ENCODE measurements at regions not wholly inside any gene's neighbourhood (a gene's known extent, or its start where the extent isn't known, plus 50 kb on each side); places are given as distances from the start of the nearest gene placed in this dataset.

DNA sequence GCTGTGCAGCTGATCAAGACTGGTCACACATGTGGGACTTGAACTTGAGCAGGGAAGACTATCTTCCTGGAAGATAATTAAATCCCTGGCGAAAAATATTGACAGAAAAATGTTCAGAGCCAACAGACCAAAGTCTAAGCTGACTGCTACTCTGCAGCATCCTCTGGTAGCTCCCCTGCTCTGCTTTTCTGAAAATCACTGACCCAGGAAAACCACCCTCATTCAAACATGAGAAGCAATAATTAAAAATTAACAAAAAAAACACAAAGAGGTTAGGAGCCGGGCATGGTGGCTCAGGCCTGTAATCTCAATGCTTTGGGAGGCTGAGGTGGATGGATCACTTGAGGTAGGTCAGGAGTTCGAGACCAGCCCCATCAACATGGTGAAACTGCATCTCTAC lies 151.9 kb downstream of the SCG2 start:
- no peaks in the 10 kb centered on the region for H3K27me3 ChIP-seq
- H3K27ac ChIP-seq, result no peak overlapping the region
- no peak overlapping the region for H3K4me3 ChIP-seq
- WGBS, 2 donors, result 79 to 86% methylated on average over 3 of the region's 3 CpGs
- TF ChIP-seq POLR2AphosphoS5 (IDR thresholded peaks at IDR 0.05) (no peak), POLR2A (IDR thresholded peaks at IDR 0.05) (no peak), EP300 (IDR thresholded peaks at IDR 0.05) (no peak)
- TF ChIP-seq, protein P1, sequence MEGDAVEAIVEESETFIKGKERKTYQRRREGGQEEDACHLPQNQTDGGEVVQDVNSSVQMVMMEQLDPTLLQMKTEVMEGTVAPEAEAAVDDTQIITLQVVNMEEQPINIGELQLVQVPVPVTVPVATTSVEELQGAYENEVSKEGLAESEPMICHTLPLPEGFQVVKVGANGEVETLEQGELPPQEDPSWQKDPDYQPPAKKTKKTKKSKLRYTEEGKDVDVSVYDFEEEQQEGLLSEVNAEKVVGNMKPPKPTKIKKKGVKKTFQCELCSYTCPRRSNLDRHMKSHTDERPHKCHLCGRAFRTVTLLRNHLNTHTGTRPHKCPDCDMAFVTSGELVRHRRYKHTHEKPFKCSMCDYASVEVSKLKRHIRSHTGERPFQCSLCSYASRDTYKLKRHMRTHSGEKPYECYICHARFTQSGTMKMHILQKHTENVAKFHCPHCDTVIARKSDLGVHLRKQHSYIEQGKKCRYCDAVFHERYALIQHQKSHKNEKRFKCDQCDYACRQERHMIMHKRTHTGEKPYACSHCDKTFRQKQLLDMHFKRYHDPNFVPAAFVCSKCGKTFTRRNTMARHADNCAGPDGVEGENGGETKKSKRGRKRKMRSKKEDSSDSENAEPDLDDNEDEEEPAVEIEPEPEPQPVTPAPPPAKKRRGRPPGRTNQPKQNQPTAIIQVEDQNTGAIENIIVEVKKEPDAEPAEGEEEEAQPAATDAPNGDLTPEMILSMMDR (IDR thresholded peaks at IDR 0.05), result no peak
- H3K9me3 ChIP-seq, result no peaks in the 10 kb centered on the region
- no peaks in the 10 kb centered on the region for H3K4me1 ChIP-seq
- ATAC-seq (ENCODE audit: low FRiP score in 2 of 2) (no peak), DNase-seq (no peak)
- no peaks in the 10 kb centered on the region for H3K36me3 ChIP-seq

DNA sequence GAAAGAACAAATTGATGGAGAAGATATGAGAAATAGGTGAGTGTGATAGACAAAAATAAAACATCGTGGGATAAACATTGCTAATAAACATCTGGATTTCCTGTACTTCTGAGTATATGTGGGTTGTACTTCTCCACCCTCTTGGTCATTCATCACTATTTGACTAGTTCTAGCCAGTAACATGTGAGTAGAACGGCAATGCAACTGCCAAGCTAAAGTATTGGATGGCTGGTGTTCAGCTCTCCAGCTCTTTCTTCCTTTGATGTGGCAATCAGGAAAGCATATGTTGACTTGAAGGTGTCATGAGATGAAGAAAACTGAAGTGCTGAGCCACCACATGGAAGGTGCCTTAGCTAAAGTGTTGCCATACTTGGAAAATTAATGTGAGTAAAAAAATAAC lies 144.9 kb downstream of the SCG2 start:
- TF ChIP-seq EP300 (IDR thresholded peaks at IDR 0.05) (no peak), POLR2A (IDR thresholded peaks at IDR 0.05) (no peak)
- 36 to 44% methylated on average over 2 of the region's 2 CpGs for WGBS, 2 donors
- Histone ChIP-seq H3K27me3 (no peaks in the 10 kb centered on the region), H3K27ac (no peak overlapping the region), H3K36me3 (no peaks in the 10 kb centered on the region), H3K4me1 (peaks cover 0 to 4% (median 0%) of the 10 kb centered on the region in 4 donors), H3K9me3 (no peaks in the 10 kb centered on the region), H3K4me3 (no peak overlapping the region)
- no peak for ATAC-seq (ENCODE audit: low FRiP score in 2 of 2)
- no peak for DNase-seq

GRCh38 chr2:223459328-223459939 lies 142.7 kb downstream of the SCG2 start:
- ATAC-seq (ENCODE audit: low FRiP score in 2 of 2) (no peak), DNase-seq (no peak)
- Histone ChIP-seq H3K4me1 (peaks cover 0 to 4% (median 0%) of the 10 kb centered on the region in 4 donors), H3K27me3 (no peaks in the 10 kb centered on the region), H3K27ac (no peak overlapping the region), H3K36me3 (no peaks in the 10 kb centered on the region), H3K9me3 (no peaks in the 10 kb centered on the region), H3K4me3 (no peak overlapping the region)
- TF ChIP-seq POLR2AphosphoS5 (IDR thresholded peaks at IDR 0.05), result no peak
- TF ChIP-seq, protein P1 (IDR thresholded peaks at IDR 0.05), result peak in 1 of 6 experiments; percentile 10
- 32 to 38% methylated on average over 4 of the region's 4 CpGs for WGBS, 2 donors

GRCh38 chr2:223460209-223460608 lies 142.0 kb downstream of the SCG2 start:
- 50 to 81% methylated on average over 1 of the region's 1 CpG for WGBS, 2 donors
- Histone ChIP-seq H3K9me3 (no peaks in the 10 kb centered on the region), H3K27me3 (no peaks in the 10 kb centered on the region), H3K4me3 (no peak overlapping the region), H3K36me3 (no peaks in the 10 kb centered on the region), H3K4me1 (peaks cover 0 to 4% (median 0%) of the 10 kb centered on the region in 4 donors), H3K27ac (no peak overlapping the region)
- no peak for ATAC-seq (ENCODE audit: low FRiP score in 2 of 2)
- DNase-seq, result no peak
- TF ChIP-seq EP300 (IDR thresholded peaks at IDR 0.05) (no peak), POLR2A (IDR thresholded peaks at IDR 0.05) (no peak), POLR2AphosphoS5 (IDR thresholded peaks at IDR 0.05) (no peak)
- TF ChIP-seq, protein P1 (IDR thresholded peaks at IDR 0.05), result no peak

DNA sequence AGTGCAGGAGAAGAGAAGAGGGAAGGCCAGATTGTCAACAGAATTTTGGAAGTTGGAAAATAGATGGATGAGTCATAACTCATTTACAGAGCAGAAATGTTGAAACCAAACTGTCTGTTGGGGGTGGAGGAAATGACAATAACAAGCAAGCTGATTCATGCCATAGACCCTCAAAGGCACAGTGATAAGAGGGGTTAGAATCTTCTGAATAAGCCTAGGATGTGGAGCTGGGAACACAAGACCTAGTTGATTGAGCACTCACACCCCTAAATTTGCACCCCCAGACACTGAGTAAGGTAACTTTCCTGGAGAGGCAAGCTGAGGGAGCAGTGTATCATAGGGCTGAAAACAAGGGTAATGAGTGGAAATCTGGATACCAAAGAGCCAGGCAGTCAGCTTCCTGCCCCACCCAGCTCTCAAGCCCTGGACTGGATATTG lies 141.4 kb downstream of the SCG2 start:
- no peaks in the 10 kb centered on the region for H3K9me3 ChIP-seq
- DNase-seq (no peak), ATAC-seq (ENCODE audit: low FRiP score in 2 of 2) (no peak)
- TF ChIP-seq, protein P1 (IDR thresholded peaks at IDR 0.05), result no peak
- no peak for TF ChIP-seq POLR2A (IDR thresholded peaks at IDR 0.05)
- no peak for TF ChIP-seq POLR2AphosphoS5 (IDR thresholded peaks at IDR 0.05)
- no peak for TF ChIP-seq EP300 (IDR thresholded peaks at IDR 0.05)
- H3K4me3 ChIP-seq, result no peak overlapping the region
- no peak overlapping the region for H3K27ac ChIP-seq
- H3K4me1 ChIP-seq, result peaks cover 0 to 6% (median 0%) of the 10 kb centered on the region in 4 donors
- H3K27me3 ChIP-seq, result no peaks in the 10 kb centered on the region
- H3K36me3 ChIP-seq, result no peaks in the 10 kb centered on the region
